RWPE1 (cell line): ENCODE measurements at regions not wholly inside any gene's neighbourhood (a gene's known extent, or its start where the extent isn't known, plus 50 kb on each side); places are given as distances from the start of the nearest gene placed in this dataset.

Experiments used
- CTCF ChIA-PET: fragments of 350-600 bp; sonication (Branson Sonifier 250); formaldehyde crosslinking; extraction: SDS; loops from one replicate; lab custom pipeline; 2021; lab: Yijun Ruan, JAX
- POLR2A ChIA-PET: fragments of 400-600 bp; formaldehyde crosslinking; extraction: SDS; loops from one replicate; lab custom pipeline; 2020; ENCODE audit warnings: antibody characterized with exemption; ENCODE audit not compliant: low non-redundant PET; lab: Yijun Ruan, JAX
- DNase-seq: peaks from one replicate; pipeline ENCODE4 v3.0.0; 2012; ENCODE audit warnings: low spot score
- H3K27ac ChIP-seq: fragments of 450-650 bp; 2 replicates; pipeline ENCODE4 v1.5.1; 2017
- CTCF ChIP-seq: fragments of 450-650 bp; conservative IDR thresholded peaks from 2 replicates; pipeline ENCODE4 v1.5.1; 2017; ENCODE audit warnings: low read depth, mild to moderate bottlenecking

DNA sequence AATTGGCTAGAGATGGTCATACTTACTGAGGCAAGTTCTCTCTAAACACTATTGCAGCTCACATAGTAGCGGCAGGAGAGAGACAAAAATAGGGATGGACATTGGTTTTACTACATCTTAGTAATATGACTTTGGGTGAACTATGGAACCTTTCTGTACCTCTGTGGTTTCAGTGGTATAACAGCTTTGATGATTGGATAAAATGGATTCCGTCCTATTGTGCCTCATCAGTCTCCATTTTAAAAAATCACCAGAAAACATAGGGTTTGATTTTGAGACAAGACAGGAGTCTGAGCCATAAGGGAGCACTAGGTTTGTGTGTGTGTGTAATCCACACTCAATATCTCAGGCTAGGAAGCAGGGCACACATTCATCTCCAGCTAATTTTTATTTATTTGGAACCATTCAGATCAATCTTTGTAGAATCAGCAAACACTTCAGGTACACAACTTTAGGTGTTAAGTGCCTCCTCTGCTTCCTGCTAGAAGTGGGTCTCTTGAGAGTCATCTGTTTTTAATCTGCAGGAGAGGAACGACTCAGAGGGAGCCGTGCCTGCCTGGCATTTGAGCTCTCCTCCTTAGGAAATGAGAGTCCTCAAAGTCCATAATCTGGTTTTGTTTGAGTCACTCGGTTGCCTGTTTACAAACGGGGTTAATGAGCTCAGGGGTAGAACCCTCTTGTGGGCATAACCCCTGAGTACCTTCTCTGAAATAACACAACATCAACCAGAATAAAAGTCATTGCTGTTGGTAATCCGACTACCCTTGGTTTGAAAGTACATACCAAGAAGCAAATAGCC, 238.5 kb upstream of the BOD1L1 start:
- ChIA-PET CTCF (no interaction called here), POLR2A (no interaction called here)
- no peak for DNase-seq
- H3K27ac ChIP-seq = no peak overlapping the region
- no peak for TF ChIP-seq CTCF

DNA sequence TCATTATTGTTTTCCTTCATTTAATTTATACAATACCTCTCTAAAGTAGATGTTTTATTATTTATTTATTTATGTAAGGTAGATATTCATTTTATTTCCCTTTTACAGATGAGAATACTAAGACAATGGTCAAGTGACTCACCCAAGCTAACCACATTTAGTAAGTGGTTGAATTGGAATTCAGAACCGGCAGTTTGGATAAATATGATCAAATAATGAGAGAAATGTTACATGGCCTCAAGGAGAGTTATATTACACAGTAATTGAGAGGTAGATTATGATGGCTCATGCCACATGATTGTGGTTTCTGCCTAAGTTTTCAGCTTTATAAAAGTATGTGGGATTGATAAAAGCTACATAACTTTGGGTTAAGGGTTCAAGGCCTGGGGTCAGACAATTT, 239.4 kb upstream of the BOD1L1 start:
- DNase-seq = no peak
- no peak for TF ChIP-seq CTCF
- ChIA-PET POLR2A (no interaction called here), CTCF (no interaction called here)
- H3K27ac ChIP-seq = no peak overlapping the region

DNA sequence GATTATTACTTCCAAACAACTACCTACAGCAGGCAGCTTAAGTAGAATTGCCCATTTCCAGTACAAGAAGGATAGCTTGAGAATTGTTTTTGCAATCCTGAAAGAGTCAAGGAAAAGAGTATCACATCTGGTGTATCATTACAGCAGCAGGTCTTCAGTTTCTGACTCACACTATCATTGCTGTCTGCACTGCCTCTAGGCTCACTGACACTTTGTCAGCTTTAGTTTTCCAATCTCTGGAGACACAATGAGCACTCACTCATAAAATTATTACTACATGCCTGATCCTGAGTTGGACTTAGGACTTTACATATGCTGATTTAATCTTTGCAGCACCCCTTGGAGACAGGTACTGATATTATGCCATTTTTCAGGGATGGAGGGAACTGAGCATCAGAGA, 244.6 kb upstream of the BOD1L1 start:
- H3K27ac ChIP-seq = no peak overlapping the region
- ChIA-PET CTCF (no interaction called here), POLR2A (no interaction called here)
- DNase-seq = no peak
- TF ChIP-seq CTCF = no peak

DNA sequence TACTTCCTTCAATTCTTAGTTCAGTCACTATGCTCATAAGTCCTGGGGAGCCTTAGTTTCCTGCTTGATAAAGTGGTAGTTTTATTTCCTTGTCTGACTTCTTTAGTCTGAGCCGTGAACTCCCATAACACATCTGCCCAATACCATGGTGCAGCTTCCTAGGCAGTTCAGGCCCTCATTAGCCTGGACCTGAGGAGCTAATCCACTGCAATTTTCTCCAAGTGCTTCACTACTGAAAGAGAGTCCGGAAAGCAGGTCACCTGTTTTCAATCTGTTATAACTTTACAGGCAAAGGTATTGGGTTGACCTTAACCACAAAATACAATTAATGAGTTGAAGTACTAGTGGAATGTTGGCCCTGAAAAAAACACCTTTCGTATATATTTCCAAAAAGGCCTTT, 245.4 kb upstream of the BOD1L1 start:
- CTCF ChIA-PET = no interaction called here
- POLR2A ChIA-PET = no interaction called here
- no peak overlapping the region for H3K27ac ChIP-seq
- DNase-seq = no peak
- no peak for TF ChIP-seq CTCF

GRCh38 chr4:13875181-13875580, 247.7 kb upstream of the BOD1L1 start:
- CTCF ChIA-PET = no interaction called here
- no peak for TF ChIP-seq CTCF
- POLR2A ChIA-PET = no interaction called here
- no peak for DNase-seq
- H3K27ac ChIP-seq = no peak overlapping the region

DNA sequence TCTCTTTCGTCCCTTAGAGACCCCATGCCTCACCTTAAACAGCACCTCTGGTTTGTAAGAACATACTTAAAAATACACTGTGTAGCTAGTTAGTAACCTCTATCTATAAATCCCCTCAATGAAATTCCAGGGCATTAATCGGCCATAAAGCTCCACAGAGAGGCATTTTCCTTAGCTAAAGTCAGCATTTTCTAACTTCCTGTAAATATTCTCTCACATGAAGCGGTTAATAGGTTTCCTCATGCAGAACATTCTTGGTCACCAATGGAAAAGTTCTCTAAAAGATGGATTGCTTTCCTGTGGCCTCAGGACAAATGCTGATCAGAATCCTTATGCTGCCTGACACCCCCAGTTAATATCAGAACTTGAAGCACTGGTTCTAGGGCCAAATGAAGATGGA, 248.6 kb upstream of the BOD1L1 start:
- no peak for DNase-seq
- ChIA-PET CTCF (no interaction called here), POLR2A (no interaction called here)
- no peak overlapping the region for H3K27ac ChIP-seq
- TF ChIP-seq CTCF = no peak
